ENCODE measurements at regions not wholly inside any gene's neighbourhood (a gene's known extent, or its start where the extent isn't known, plus 50 kb on each side); places are given as distances from the start of the nearest gene placed in this dataset.

DNA sequence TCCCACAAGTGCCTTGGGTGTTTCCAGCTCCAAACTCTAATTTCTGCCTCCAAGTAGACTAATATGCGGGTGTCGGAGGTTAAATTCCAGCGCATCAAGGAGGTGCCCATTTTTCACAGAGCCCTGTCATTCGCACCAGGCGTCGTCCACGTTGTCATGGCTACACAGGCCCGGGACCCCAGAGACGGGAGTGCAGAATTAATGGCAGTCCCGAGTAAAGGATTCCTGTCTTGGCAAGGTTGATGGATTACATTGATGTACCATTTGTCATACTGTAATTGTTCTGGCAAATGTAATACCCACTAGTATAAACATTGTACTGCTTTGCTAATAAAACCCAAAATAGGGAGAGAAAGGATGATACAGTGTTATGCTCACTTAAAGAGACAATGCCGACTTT is 222.9 kb upstream of the MYL2 start:
- Histone ChIP-seq H3K4me2 (ENCODE audit: low read length) (no peak overlapping the region), H3K9me3 (ENCODE audit: low read length) (no peaks in the 10 kb centered on the region), H3K9ac (ENCODE audit: low read length) (no peak overlapping the region), H3K79me2 (replicated peaks; ENCODE audit: insufficient read depth, low read length) (no peaks in the 10 kb centered on the region), H3K9me2 (ENCODE audit: insufficient read depth, low read length) (no peaks in the 10 kb centered on the region), H2AFZ (ENCODE audit: low read depth, low read length) (no peak overlapping the region), H3K4me3 (ENCODE audit: low read length) (no peak overlapping the region), H3K27ac (ENCODE audit: low read length) (no peak overlapping the region), H3F3A (ENCODE audit: insufficient read depth, low read length, poor library complexity, severe bottlenecking) (no peaks in the 10 kb centered on the region), H3K36me3 (ENCODE audit: insufficient read depth, low read length) (no peaks in the 10 kb centered on the region), H3K27me3 (ENCODE audit: insufficient read depth, low read depth, low read length) (no peaks in the 10 kb centered on the region), H4K20me1 (ENCODE audit: insufficient read depth) (no peaks in the 10 kb centered on the region)
- TF ChIP-seq POLR2AphosphoS5 (IDR thresholded peaks at IDR 0.05) (peak; percentile 57), EP300 (conservative IDR thresholded peaks at IDR 0.05; ENCODE audit: poor library complexity, severe bottlenecking) (no peak), MXI1 (conservative IDR thresholded peaks at IDR 0.05; ENCODE audit: poor library complexity, severe bottlenecking) (no peak)
- TF ChIP-seq, protein P1, sequence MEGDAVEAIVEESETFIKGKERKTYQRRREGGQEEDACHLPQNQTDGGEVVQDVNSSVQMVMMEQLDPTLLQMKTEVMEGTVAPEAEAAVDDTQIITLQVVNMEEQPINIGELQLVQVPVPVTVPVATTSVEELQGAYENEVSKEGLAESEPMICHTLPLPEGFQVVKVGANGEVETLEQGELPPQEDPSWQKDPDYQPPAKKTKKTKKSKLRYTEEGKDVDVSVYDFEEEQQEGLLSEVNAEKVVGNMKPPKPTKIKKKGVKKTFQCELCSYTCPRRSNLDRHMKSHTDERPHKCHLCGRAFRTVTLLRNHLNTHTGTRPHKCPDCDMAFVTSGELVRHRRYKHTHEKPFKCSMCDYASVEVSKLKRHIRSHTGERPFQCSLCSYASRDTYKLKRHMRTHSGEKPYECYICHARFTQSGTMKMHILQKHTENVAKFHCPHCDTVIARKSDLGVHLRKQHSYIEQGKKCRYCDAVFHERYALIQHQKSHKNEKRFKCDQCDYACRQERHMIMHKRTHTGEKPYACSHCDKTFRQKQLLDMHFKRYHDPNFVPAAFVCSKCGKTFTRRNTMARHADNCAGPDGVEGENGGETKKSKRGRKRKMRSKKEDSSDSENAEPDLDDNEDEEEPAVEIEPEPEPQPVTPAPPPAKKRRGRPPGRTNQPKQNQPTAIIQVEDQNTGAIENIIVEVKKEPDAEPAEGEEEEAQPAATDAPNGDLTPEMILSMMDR (IDR thresholded peaks at IDR 0.05; ENCODE audit: poor library complexity, severe bottlenecking): no peak

DNA sequence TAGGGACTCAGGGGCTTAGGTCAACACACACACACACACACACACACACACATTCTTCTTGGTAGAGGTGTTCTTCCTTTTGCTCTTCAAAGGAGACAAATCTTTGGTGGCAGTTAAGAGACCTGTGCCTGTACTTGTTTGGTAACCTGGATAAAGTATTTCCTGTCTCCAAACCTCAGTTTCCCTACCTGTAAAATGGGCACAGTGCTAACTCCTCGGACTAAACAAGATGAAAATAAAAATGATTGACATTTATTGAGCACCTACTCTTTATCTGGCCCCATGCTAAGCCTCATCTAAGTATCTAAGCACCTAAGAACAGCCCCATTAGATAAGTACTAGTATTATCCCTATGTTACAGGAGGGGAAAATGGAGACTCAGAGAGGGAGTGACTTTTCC is 220.8 kb upstream of the MYL2 start:
- Histone ChIP-seq H3K9me3 (ENCODE audit: low read length) (no peaks in the 10 kb centered on the region), H2AFZ (ENCODE audit: low read depth, low read length) (no peak overlapping the region), H3K9me2 (ENCODE audit: insufficient read depth, low read length) (no peaks in the 10 kb centered on the region), H3K9ac (ENCODE audit: low read length) (no peak overlapping the region), H3F3A (ENCODE audit: insufficient read depth, low read length, poor library complexity, severe bottlenecking) (no peaks in the 10 kb centered on the region), H3K4me2 (ENCODE audit: low read length) (no peak overlapping the region), H3K27ac (ENCODE audit: low read length) (no peak overlapping the region), H3K27me3 (ENCODE audit: insufficient read depth, low read depth, low read length) (no peaks in the 10 kb centered on the region), H4K20me1 (ENCODE audit: insufficient read depth) (no peaks in the 10 kb centered on the region), H3K79me2 (replicated peaks; ENCODE audit: insufficient read depth, low read length) (no peaks in the 10 kb centered on the region), H3K4me3 (ENCODE audit: low read length) (no peak overlapping the region), H3K36me3 (ENCODE audit: insufficient read depth, low read length) (no peaks in the 10 kb centered on the region)
- no peak for TF ChIP-seq EZH2 (IDR thresholded peaks at IDR 0.05; ENCODE audit: borderline replicate concordance, insufficient read depth, low read length, poor library complexity, severe bottlenecking)
- no peak for TF ChIP-seq SMC3 (conservative IDR thresholded peaks at IDR 0.05; ENCODE audit: poor library complexity)
- TF ChIP-seq, protein P2, sequence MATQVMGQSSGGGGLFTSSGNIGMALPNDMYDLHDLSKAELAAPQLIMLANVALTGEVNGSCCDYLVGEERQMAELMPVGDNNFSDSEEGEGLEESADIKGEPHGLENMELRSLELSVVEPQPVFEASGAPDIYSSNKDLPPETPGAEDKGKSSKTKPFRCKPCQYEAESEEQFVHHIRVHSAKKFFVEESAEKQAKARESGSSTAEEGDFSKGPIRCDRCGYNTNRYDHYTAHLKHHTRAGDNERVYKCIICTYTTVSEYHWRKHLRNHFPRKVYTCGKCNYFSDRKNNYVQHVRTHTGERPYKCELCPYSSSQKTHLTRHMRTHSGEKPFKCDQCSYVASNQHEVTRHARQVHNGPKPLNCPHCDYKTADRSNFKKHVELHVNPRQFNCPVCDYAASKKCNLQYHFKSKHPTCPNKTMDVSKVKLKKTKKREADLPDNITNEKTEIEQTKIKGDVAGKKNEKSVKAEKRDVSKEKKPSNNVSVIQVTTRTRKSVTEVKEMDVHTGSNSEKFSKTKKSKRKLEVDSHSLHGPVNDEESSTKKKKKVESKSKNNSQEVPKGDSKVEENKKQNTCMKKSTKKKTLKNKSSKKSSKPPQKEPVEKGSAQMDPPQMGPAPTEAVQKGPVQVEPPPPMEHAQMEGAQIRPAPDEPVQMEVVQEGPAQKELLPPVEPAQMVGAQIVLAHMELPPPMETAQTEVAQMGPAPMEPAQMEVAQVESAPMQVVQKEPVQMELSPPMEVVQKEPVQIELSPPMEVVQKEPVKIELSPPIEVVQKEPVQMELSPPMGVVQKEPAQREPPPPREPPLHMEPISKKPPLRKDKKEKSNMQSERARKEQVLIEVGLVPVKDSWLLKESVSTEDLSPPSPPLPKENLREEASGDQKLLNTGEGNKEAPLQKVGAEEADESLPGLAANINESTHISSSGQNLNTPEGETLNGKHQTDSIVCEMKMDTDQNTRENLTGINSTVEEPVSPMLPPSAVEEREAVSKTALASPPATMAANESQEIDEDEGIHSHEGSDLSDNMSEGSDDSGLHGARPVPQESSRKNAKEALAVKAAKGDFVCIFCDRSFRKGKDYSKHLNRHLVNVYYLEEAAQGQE (IDR thresholded peaks at IDR 0.05; ENCODE audit: borderline replicate concordance): no peak
- TF ChIP-seq RAD21 (conservative IDR thresholded peaks at IDR 0.05): no peak
- TF ChIP-seq, protein P1 (IDR thresholded peaks at IDR 0.05; ENCODE audit: poor library complexity, severe bottlenecking): no peak
- TF ChIP-seq EP300 (conservative IDR thresholded peaks at IDR 0.05; ENCODE audit: poor library complexity, severe bottlenecking): no peak
- TF ChIP-seq MXI1 (conservative IDR thresholded peaks at IDR 0.05; ENCODE audit: poor library complexity, severe bottlenecking): no peak
- no peak for TF ChIP-seq POLR2AphosphoS5 (IDR thresholded peaks at IDR 0.05)
- TF ChIP-seq TAF1 (IDR thresholded peaks at IDR 0.05; ENCODE audit: low read depth): no peak
